ENCODE measurements at regions not wholly inside any gene's neighbourhood (a gene's known extent, or its start where the extent isn't known, plus 50 kb on each side); places are given as distances from the start of the nearest gene placed in this dataset.

GRCh38 chr3:103167850-103168249 is 733.0 kb downstream of the ZPLD1 start:
- intact Hi-C loops (cut with micrococcal nuclease), result no loop called here
- Mint-ChIP-seq H3K4me3 (no peak overlapping the region), H3K36me3 (ENCODE audit: low read depth) (no peaks in the 10 kb centered on the region), H3K4me1 (ENCODE audit: low read depth) (no peaks in the 10 kb centered on the region), H3K9me3 (peaks cover 11% of the 10 kb centered on the region), H3K27ac (no peak overlapping the region), H3K27me3 (ENCODE audit: insufficient read depth) (no peaks in the 10 kb centered on the region)
- DNase-seq (ENCODE audit: low spot score), result no peak

- no peak for DNase-seq (ENCODE audit: low spot score)
- H3K27ac Mint-ChIP-seq, result no peak overlapping the region
- H3K4me1 Mint-ChIP-seq (ENCODE audit: low read depth), result no peaks in the 10 kb centered on the region
- H3K9me3 Mint-ChIP-seq, result peaks cover 11% of the 10 kb centered on the region
- no peaks in the 10 kb centered on the region for H3K27me3 Mint-ChIP-seq (ENCODE audit: insufficient read depth)
- H3K36me3 Mint-ChIP-seq (ENCODE audit: low read depth), result no peaks in the 10 kb centered on the region
- H3K4me3 Mint-ChIP-seq, result no peak overlapping the region
- intact Hi-C loops (cut with micrococcal nuclease), result no loop called here
These were observed 734.5 kb downstream of the ZPLD1 start for GRCh38 chr3:103169289-103169688.

- intact Hi-C loops (cut with micrococcal nuclease), result no loop called here
These were observed 735.8 kb downstream of the ZPLD1 start for GRCh38 chr3:103170651-103171050.

GRCh38 chr3:103173940-103174339 is 739.1 kb downstream of the ZPLD1 start:
- H3K4me3 Mint-ChIP-seq, result no peak overlapping the region
- H3K4me1 Mint-ChIP-seq (ENCODE audit: low read depth), result no peaks in the 10 kb centered on the region
- H3K27me3 Mint-ChIP-seq (ENCODE audit: insufficient read depth), result no peaks in the 10 kb centered on the region
- DNase-seq (ENCODE audit: low spot score), result no peak
- H3K36me3 Mint-ChIP-seq (ENCODE audit: low read depth), result no peaks in the 10 kb centered on the region
- intact Hi-C loops (cut with micrococcal nuclease), result no loop called here
- no peaks in the 10 kb centered on the region for H3K9me3 Mint-ChIP-seq
- no peak overlapping the region for H3K27ac Mint-ChIP-seq

More at GRCh38 chr3:103170651-103171050, 735.8 kb downstream of the ZPLD1 start:
- H3K9me3 Mint-ChIP-seq, result peaks cover 11% of the 10 kb centered on the region
- H3K27ac Mint-ChIP-seq, result no peak overlapping the region
- no peak overlapping the region for H3K4me3 Mint-ChIP-seq
- no peaks in the 10 kb centered on the region for H3K27me3 Mint-ChIP-seq (ENCODE audit: insufficient read depth)
- DNase-seq (ENCODE audit: low spot score), result no peak
- no peaks in the 10 kb centered on the region for H3K36me3 Mint-ChIP-seq (ENCODE audit: low read depth)
- H3K4me1 Mint-ChIP-seq (ENCODE audit: low read depth), result no peaks in the 10 kb centered on the region

- H3K27me3 Mint-ChIP-seq (ENCODE audit: insufficient read depth), result no peaks in the 10 kb centered on the region
- no peaks in the 10 kb centered on the region for H3K9me3 Mint-ChIP-seq
- H3K27ac Mint-ChIP-seq, result no peak overlapping the region
- no peaks in the 10 kb centered on the region for H3K36me3 Mint-ChIP-seq (ENCODE audit: low read depth)
- DNase-seq (ENCODE audit: low spot score), result no peak
- H3K4me1 Mint-ChIP-seq (ENCODE audit: low read depth), result no peaks in the 10 kb centered on the region
- intact Hi-C loops (cut with micrococcal nuclease), result no loop called here
- H3K4me3 Mint-ChIP-seq, result no peak overlapping the region
These were observed 746.3 kb downstream of the ZPLD1 start for GRCh38 chr3:103181160-103181559.

GRCh38 chr3:103184772-103185171 is 750.0 kb downstream of the ZPLD1 start:
- intact Hi-C loops (cut with micrococcal nuclease), result no loop called here
- Mint-ChIP-seq H3K4me1 (ENCODE audit: low read depth) (no peaks in the 10 kb centered on the region), H3K36me3 (ENCODE audit: low read depth) (no peaks in the 10 kb centered on the region), H3K27me3 (ENCODE audit: insufficient read depth) (no peaks in the 10 kb centered on the region), H3K9me3 (peaks cover 5% of the 10 kb centered on the region), H3K4me3 (no peak overlapping the region), H3K27ac (no peak overlapping the region)
- DNase-seq (ENCODE audit: low spot score), result no peak

- no peak overlapping the region for H3K4me3 Mint-ChIP-seq
- H3K4me1 Mint-ChIP-seq (ENCODE audit: low read depth), result no peaks in the 10 kb centered on the region
- no peaks in the 10 kb centered on the region for H3K36me3 Mint-ChIP-seq (ENCODE audit: low read depth)
- H3K27ac Mint-ChIP-seq, result no peak overlapping the region
- intact Hi-C loops (cut with micrococcal nuclease), result no loop called here
- H3K9me3 Mint-ChIP-seq, result peaks cover 5% of the 10 kb centered on the region
- no peak for DNase-seq (ENCODE audit: low spot score)
- H3K27me3 Mint-ChIP-seq (ENCODE audit: insufficient read depth), result no peaks in the 10 kb centered on the region
These were observed 755.1 kb downstream of the ZPLD1 start for GRCh38 chr3:103189941-103190340.

GRCh38 chr3:103195216-103195615 is 760.4 kb downstream of the ZPLD1 start:
- no peaks in the 10 kb centered on the region for H3K4me1 Mint-ChIP-seq (ENCODE audit: low read depth)
- no peaks in the 10 kb centered on the region for H3K9me3 Mint-ChIP-seq
- no peak overlapping the region for H3K27ac Mint-ChIP-seq
- intact Hi-C loops (cut with micrococcal nuclease), result no loop called here
- no peak overlapping the region for H3K4me3 Mint-ChIP-seq
- no peaks in the 10 kb centered on the region for H3K36me3 Mint-ChIP-seq (ENCODE audit: low read depth)
- no peaks in the 10 kb centered on the region for H3K27me3 Mint-ChIP-seq (ENCODE audit: insufficient read depth)
- DNase-seq (ENCODE audit: low spot score), result no peak

- no peaks in the 10 kb centered on the region for H3K36me3 Mint-ChIP-seq (ENCODE audit: low read depth)
- H3K4me1 Mint-ChIP-seq (ENCODE audit: low read depth), result no peaks in the 10 kb centered on the region
- H3K4me3 Mint-ChIP-seq, result no peak overlapping the region
- H3K27ac Mint-ChIP-seq, result no peak overlapping the region
- intact Hi-C loops (cut with micrococcal nuclease), result no loop called here
- no peaks in the 10 kb centered on the region for H3K9me3 Mint-ChIP-seq
- no peak for DNase-seq (ENCODE audit: low spot score)
- H3K27me3 Mint-ChIP-seq (ENCODE audit: insufficient read depth), result no peaks in the 10 kb centered on the region
These were observed 768.6 kb downstream of the ZPLD1 start for GRCh38 chr3:103203441-103203840.

- no peaks in the 10 kb centered on the region for H3K9me3 Mint-ChIP-seq
- DNase-seq (ENCODE audit: low spot score), result no peak
- no peak overlapping the region for H3K27ac Mint-ChIP-seq
- H3K4me3 Mint-ChIP-seq, result no peak overlapping the region
- H3K36me3 Mint-ChIP-seq (ENCODE audit: low read depth), result no peaks in the 10 kb centered on the region
- intact Hi-C loops (cut with micrococcal nuclease), result no loop called here
- no peaks in the 10 kb centered on the region for H3K27me3 Mint-ChIP-seq (ENCODE audit: insufficient read depth)
- H3K4me1 Mint-ChIP-seq (ENCODE audit: low read depth), result no peaks in the 10 kb centered on the region
These were observed 775.8 kb downstream of the ZPLD1 start for GRCh38 chr3:103210583-103210982.

- Mint-ChIP-seq H3K4me3 (no peak overlapping the region), H3K27me3 (ENCODE audit: insufficient read depth) (no peaks in the 10 kb centered on the region), H3K27ac (no peak overlapping the region), H3K36me3 (ENCODE audit: low read depth) (no peaks in the 10 kb centered on the region), H3K4me1 (ENCODE audit: low read depth) (peaks cover 4% of the 10 kb centered on the region), H3K9me3 (no peaks in the 10 kb centered on the region)
- DNase-seq (ENCODE audit: low spot score), result no peak
- intact Hi-C loops (cut with micrococcal nuclease), result no loop called here
These were observed 783.3 kb downstream of the ZPLD1 start for GRCh38 chr3:103218146-103218545.

GRCh38 chr3:103218793-103219192 is 784.0 kb downstream of the ZPLD1 start:
- Mint-ChIP-seq H3K27ac (no peak overlapping the region), H3K36me3 (ENCODE audit: low read depth) (no peaks in the 10 kb centered on the region), H3K27me3 (ENCODE audit: insufficient read depth) (no peaks in the 10 kb centered on the region), H3K4me3 (no peak overlapping the region), H3K4me1 (ENCODE audit: low read depth) (peaks cover 4% of the 10 kb centered on the region), H3K9me3 (no peaks in the 10 kb centered on the region)
- no peak for DNase-seq (ENCODE audit: low spot score)
- intact Hi-C loops (cut with micrococcal nuclease), result no loop called here

GRCh38 chr3:103227651-103228050 is 792.8 kb downstream of the ZPLD1 start:
- Mint-ChIP-seq H3K27ac (no peak overlapping the region), H3K4me1 (ENCODE audit: low read depth) (no peaks in the 10 kb centered on the region), H3K36me3 (ENCODE audit: low read depth) (no peaks in the 10 kb centered on the region), H3K4me3 (no peak overlapping the region), H3K9me3 (peaks cover 6% of the 10 kb centered on the region), H3K27me3 (ENCODE audit: insufficient read depth) (no peaks in the 10 kb centered on the region)
- intact Hi-C loops (cut with micrococcal nuclease), result no loop called here
- no peak for DNase-seq (ENCODE audit: low spot score)

- H3K4me3 Mint-ChIP-seq, result no peak overlapping the region
- H3K36me3 Mint-ChIP-seq (ENCODE audit: low read depth), result no peaks in the 10 kb centered on the region
- no peaks in the 10 kb centered on the region for H3K27me3 Mint-ChIP-seq (ENCODE audit: insufficient read depth)
- intact Hi-C loops (cut with micrococcal nuclease), result no loop called here
- no peak overlapping the region for H3K27ac Mint-ChIP-seq
- DNase-seq (ENCODE audit: low spot score), result no peak
- H3K9me3 Mint-ChIP-seq, result no peaks in the 10 kb centered on the region
- no peaks in the 10 kb centered on the region for H3K4me1 Mint-ChIP-seq (ENCODE audit: low read depth)
These were observed 812.6 kb downstream of the ZPLD1 start for GRCh38 chr3:103247459-103247858.
